Vagina (tissue), 2 donors: ENCODE measurements at regions not wholly inside any gene's neighbourhood (a gene's known extent, or its start where the extent isn't known, plus 50 kb on each side); places are given as distances from the start of the nearest gene placed in this dataset.

Experiments
- POLR2A ChIP-seq, 2 donors: fragments of 450-650 bp; IDR thresholded peaks; one replicate each; pipeline ENCODE4 v1.6.1; 2017; ENCODE audit warnings: antibody characterized with exemption in 2 of 2, mild to moderate bottlenecking in 2 of 2, moderate library complexity in 2 of 2
- POLR2AphosphoS5 ChIP-seq, 2 donors: sonication (generic); formaldehyde crosslinking; IDR thresholded peaks; one replicate each; pipeline ENCODE4 v1.9.0; 2017; ENCODE audit warnings: antibody characterized with exemption in 2 of 2, mild to moderate bottlenecking in 2 of 2, low read depth in 1 of 2; ENCODE audit not compliant: insufficient read depth in 1 of 2
- TF ChIP-seq, protein P1 (sequence below), 3 experiments: fragments of 450-650 bp in 2 of 3; fragments of 200-600 bp in 1 of 3; sonication (generic) in 1 of 3; IDR thresholded peaks; one replicate each; pipeline ENCODE4 v1.5.1; 2017 to 2019; ENCODE audit warnings: antibody characterized with exemption in 3 of 3, mild to moderate bottlenecking in 2 of 3, moderate library complexity in 2 of 3

GRCh38 chr2:195009202-195009601 is 647.8 kb upstream of the SLC39A10 start:
- TF ChIP-seq, protein P1, sequence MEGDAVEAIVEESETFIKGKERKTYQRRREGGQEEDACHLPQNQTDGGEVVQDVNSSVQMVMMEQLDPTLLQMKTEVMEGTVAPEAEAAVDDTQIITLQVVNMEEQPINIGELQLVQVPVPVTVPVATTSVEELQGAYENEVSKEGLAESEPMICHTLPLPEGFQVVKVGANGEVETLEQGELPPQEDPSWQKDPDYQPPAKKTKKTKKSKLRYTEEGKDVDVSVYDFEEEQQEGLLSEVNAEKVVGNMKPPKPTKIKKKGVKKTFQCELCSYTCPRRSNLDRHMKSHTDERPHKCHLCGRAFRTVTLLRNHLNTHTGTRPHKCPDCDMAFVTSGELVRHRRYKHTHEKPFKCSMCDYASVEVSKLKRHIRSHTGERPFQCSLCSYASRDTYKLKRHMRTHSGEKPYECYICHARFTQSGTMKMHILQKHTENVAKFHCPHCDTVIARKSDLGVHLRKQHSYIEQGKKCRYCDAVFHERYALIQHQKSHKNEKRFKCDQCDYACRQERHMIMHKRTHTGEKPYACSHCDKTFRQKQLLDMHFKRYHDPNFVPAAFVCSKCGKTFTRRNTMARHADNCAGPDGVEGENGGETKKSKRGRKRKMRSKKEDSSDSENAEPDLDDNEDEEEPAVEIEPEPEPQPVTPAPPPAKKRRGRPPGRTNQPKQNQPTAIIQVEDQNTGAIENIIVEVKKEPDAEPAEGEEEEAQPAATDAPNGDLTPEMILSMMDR (IDR thresholded peaks at IDR 0.05) = no peak
- no peak for TF ChIP-seq POLR2A (IDR thresholded peaks at IDR 0.05)
- no peak for TF ChIP-seq POLR2AphosphoS5 (IDR thresholded peaks at IDR 0.05; ENCODE audit: insufficient read depth in 1 of 2, low read depth in 1 of 2)
